Activated naive CD4-positive, alpha-beta T cell treated with anti-CD3 and anti-CD28 coated beads for 36 hours (primary cell): ENCODE measurements at regions not wholly inside any gene's neighbourhood (a gene's known extent, or its start where the extent isn't known, plus 50 kb on each side); places are given as distances from the start of the nearest gene placed in this dataset.

ENCODE experiments used
- CTCF ChIA-PET: fragments of 350-600 bp; sonication (Branson Sonifier 250); formaldehyde crosslinking; loops from one replicate; lab custom pipeline; 2021; ENCODE audit warnings: antibody characterized with exemption; lab: Charles Lee
- DNase-seq: peaks from one replicate; pipeline ENCODE4 v3.0.0-alpha.2; 2020
- H3K27ac Mint-ChIP-seq: one replicate; pipeline ENCODE4 v1.8.0; 2021; ENCODE audit warnings: mild to moderate bottlenecking, mixed read lengths
- H3K27me3 Mint-ChIP-seq: one replicate; pipeline ENCODE4 v1.8.0; 2021; ENCODE audit warnings: low read depth, mixed read lengths
- H3K36me3 Mint-ChIP-seq: one replicate; pipeline ENCODE4 v1.8.0; 2021; ENCODE audit warnings: low read depth, mixed read lengths
- H3K4me1 Mint-ChIP-seq: one replicate; pipeline ENCODE4 v1.8.0; 2021; ENCODE audit warnings: low read depth, mixed read lengths
- H3K4me3 Mint-ChIP-seq: one replicate; pipeline ENCODE4 v1.8.0; 2021; ENCODE audit warnings: mild to moderate bottlenecking, moderate library complexity, mixed read lengths
- H3K9me3 Mint-ChIP-seq: one replicate; pipeline ENCODE4 v1.8.0; 2021; ENCODE audit warnings: mixed read lengths
- intact Hi-C: fragments of 100-400 bp; cut with micrococcal nuclease; formaldehyde crosslinking; loops from one replicate; pipeline ENCODE4 v1.15.1; 2023

DNA sequence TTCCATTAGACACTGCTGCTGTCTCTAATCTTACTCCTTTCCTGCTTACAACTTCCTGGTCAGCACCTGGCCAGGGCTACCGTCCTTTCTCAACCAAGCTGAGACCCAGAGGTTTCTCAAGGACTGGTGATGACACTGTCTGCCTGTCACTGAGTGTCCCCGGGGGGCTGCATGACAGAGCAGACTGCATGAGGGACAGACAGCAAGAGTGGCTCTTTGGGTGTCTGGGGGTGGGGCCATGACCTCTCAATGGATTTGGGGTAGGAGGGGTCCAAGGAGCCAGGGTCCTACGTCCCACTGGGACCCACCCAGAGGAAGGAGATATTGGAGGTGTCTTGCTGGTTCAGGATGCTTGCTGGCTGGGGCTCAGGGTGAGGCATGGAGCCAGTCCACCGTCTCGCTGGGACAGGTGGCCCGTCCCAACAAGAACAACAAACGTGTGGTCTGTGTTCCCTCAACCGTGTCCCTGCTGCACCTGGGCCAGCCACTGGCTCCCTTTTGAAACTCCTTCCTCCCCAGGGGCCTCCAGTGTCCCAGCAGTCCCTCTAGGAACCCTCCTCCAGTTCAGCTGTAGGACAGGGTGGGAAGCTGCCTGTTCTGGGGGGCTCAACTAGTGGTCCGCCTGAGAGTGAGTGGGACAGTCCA lies 344.6 kb upstream of the AJAP1 start:
- H3K9me3 Mint-ChIP-seq = peaks cover 11% of the 10 kb centered on the region
- H3K27ac Mint-ChIP-seq = no peak overlapping the region
- H3K36me3 Mint-ChIP-seq = no peaks in the 10 kb centered on the region
- DNase-seq = no peak
- intact Hi-C loops = no loop called here
- H3K4me3 Mint-ChIP-seq = no peak overlapping the region
- CTCF ChIA-PET = no interaction called here
- H3K4me1 Mint-ChIP-seq = no peaks in the 10 kb centered on the region
- H3K27me3 Mint-ChIP-seq = peaks cover 11% of the 10 kb centered on the region

DNA sequence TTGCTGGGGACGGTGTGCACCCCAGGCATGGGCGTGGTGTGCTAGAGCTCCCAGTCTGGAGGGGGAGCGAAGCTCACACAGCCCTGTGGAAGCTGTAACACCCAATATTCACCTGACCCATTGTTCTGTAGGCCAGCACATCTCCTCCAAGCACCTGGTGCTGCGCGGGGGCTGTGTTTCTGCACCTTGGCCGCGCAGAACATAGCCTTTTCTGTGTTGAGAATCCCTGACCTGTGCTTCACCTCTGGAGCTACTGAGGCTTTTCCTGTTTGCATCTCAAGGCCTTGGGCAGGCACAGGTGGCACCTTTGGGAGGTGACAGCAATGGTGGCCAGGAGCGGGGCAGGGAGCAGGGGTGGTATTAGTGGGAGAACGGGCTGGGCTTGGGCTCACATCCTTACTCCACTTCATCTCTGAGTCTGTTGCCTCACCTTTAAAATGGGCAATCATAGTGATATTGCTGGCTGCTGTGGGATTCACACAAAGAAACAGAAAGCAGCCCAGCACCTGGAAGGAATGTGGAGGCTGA lies 343.9 kb upstream of the AJAP1 start:
- no peaks in the 10 kb centered on the region for H3K4me1 Mint-ChIP-seq
- H3K27me3 Mint-ChIP-seq = peaks cover 11% of the 10 kb centered on the region
- DNase-seq = no peak
- H3K9me3 Mint-ChIP-seq = peaks cover 15% of the 10 kb centered on the region
- H3K36me3 Mint-ChIP-seq = no peaks in the 10 kb centered on the region
- no peak overlapping the region for H3K4me3 Mint-ChIP-seq
- intact Hi-C loops = no loop called here
- CTCF ChIA-PET = no interaction called here
- no peak overlapping the region for H3K27ac Mint-ChIP-seq

DNA sequence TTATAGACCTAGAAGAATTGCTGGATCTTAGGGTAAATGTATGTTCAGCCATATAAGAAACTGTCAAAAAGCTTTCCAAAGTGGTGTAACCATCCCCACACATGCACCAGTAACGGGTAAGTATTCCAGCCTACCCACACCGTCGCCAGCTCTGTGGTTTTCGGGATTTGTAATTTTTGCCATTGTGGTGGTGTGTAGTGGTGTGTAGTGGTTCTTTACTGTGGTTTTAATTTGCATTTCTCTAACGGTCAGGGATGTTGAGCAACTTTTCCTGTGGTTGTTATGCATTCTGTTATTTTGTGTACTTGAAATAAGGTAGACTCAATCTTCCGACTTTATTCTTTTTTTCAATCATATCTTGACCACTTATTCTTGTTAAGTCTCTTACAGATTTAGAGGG lies 342.4 kb upstream of the AJAP1 start:
- intact Hi-C loops = no loop called here
- CTCF ChIA-PET = no interaction called here
- Mint-ChIP-seq H3K4me1 (no peaks in the 10 kb centered on the region), H3K4me3 (no peak overlapping the region), H3K27me3 (peaks cover 14% of the 10 kb centered on the region), H3K27ac (no peak overlapping the region), H3K36me3 (no peaks in the 10 kb centered on the region), H3K9me3 (peaks cover 15% of the 10 kb centered on the region)
- DNase-seq = no peak

DNA sequence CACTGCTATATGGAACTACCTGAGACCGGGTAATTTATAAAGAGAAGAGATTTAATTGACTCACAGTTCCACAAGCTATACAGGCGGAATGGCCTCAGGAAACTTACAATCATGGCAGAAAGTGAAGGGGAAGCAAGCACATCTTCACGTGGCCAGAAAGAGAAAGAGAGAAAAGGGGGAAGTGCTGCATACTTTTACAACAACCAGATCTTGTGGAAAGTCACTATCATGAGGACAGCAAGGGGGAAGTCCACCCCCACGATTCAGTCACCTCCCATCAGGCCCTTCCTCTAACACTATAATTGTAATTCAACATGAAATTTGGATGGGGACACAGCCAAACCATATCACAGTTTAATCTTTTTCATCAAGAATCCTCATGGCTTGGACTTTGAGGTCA lies 339.2 kb upstream of the AJAP1 start:
- Mint-ChIP-seq H3K4me1 (no peaks in the 10 kb centered on the region), H3K27me3 (peaks cover 17% of the 10 kb centered on the region), H3K4me3 (no peak overlapping the region), H3K9me3 (peaks cover 15% of the 10 kb centered on the region), H3K27ac (no peak overlapping the region), H3K36me3 (no peaks in the 10 kb centered on the region)
- no peak for DNase-seq
- CTCF ChIA-PET = interaction anchor here (0.6 kb wide), 1 partner anchor 25 kb away, joined by 3 read pairs; no protein-coding TSS in a partner anchor
- intact Hi-C loops = no loop called here

DNA sequence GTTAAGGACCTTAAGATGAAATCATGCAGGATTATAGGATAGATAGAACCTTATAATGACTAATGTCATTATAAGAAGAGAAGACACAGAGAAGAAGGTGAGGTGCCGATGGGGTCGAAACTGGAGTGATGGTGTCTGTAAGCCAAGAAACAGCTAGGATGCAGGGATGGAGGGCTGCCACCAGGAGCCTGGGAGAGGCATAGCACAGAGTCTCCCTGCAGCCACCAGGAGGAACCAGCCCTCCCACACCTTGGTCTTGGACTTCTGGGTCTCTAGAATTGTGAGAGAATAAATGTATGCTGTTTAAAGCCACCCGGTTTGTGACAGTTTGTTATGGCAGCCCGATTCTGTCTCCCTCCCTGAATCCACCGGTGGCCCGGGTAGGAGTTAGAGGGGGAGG lies 337.2 kb upstream of the AJAP1 start:
- H3K4me1 Mint-ChIP-seq = no peaks in the 10 kb centered on the region
- DNase-seq = no peak
- H3K27ac Mint-ChIP-seq = no peak overlapping the region
- H3K9me3 Mint-ChIP-seq = peaks cover 25% of the 10 kb centered on the region
- CTCF ChIA-PET = no interaction called here
- no peak overlapping the region for H3K4me3 Mint-ChIP-seq
- H3K27me3 Mint-ChIP-seq = peaks cover 13% of the 10 kb centered on the region
- intact Hi-C loops = no loop called here
- H3K36me3 Mint-ChIP-seq = no peaks in the 10 kb centered on the region

DNA sequence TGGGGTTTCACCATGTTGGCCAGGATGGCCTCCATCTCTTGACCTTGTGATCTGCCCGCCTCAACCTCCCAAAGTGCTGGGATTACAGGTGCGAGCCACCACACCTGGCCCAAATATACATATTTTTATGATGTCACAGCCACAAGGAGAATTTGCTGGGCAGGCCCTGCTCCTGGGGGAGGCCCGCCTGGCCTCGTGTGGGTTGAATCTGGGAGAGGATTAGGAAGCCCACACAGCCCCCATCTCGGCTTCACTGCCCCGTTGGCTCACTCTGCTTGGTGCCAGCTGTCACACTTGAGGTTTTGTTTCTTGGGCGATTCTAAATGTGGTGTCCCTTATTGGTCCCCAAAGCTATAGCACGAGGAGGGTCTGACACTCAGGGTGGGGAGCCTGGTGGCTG lies 335.7 kb upstream of the AJAP1 start:
- intact Hi-C loops = no loop called here
- no peak for DNase-seq
- H3K4me1 Mint-ChIP-seq = no peaks in the 10 kb centered on the region
- peaks cover 19% of the 10 kb centered on the region for H3K9me3 Mint-ChIP-seq
- H3K4me3 Mint-ChIP-seq = no peak overlapping the region
- no peaks in the 10 kb centered on the region for H3K36me3 Mint-ChIP-seq
- CTCF ChIA-PET = no interaction called here
- H3K27me3 Mint-ChIP-seq = peaks cover 9% of the 10 kb centered on the region
- H3K27ac Mint-ChIP-seq = no peak overlapping the region

DNA sequence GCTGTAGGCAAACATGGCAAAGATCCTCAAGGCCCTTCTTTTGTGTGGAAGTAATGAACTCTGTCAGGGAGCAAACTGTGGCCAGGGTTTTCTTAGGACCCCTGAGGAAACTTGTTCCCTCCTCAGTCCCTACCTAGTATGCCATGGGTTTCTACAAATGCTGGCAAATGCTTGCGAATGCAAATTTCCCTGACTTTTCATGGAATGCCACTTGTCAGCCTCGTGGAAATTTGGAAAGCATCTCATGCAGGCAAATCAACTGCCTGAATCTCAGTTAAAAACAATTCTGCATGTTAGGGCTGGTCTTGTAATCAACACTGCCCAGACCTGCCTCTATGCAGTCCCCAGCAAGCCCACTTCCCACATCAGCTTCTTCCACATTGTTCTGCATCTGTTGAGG lies 334.9 kb upstream of the AJAP1 start:
- Mint-ChIP-seq H3K4me3 (no peak overlapping the region), H3K9me3 (peaks cover 17% of the 10 kb centered on the region), H3K4me1 (no peaks in the 10 kb centered on the region), H3K27me3 (peaks cover 9% of the 10 kb centered on the region), H3K36me3 (no peaks in the 10 kb centered on the region), H3K27ac (no peak overlapping the region)
- DNase-seq = no peak
- CTCF ChIA-PET = no interaction called here
- intact Hi-C loops = no loop called here

DNA sequence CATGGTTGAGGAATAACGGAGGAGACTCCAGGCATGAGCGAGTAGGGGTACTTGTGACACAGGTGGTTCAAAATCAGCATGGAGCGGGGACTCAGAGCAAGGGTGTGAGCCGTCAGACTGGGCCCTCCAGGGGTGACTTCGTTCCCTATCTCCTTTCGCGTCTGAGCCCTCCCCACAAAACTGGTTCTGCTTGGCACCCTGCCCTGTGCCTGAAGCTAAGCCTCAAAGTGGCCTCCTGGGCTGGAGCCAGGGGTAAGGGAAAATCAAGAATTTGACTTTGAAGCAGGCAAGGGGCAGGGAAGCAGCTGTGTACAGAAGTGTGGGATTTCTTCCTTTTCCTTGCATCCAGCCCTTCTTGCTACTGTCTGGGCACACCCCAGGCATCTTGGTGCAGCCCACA lies 331.5 kb upstream of the AJAP1 start:
- no peak for DNase-seq
- Mint-ChIP-seq H3K36me3 (no peaks in the 10 kb centered on the region), H3K27me3 (peaks cover 8% of the 10 kb centered on the region), H3K27ac (no peak overlapping the region), H3K9me3 (peaks cover 10% of the 10 kb centered on the region), H3K4me3 (no peak overlapping the region), H3K4me1 (no peaks in the 10 kb centered on the region)
- intact Hi-C loops = no loop called here
- CTCF ChIA-PET = no interaction called here

DNA sequence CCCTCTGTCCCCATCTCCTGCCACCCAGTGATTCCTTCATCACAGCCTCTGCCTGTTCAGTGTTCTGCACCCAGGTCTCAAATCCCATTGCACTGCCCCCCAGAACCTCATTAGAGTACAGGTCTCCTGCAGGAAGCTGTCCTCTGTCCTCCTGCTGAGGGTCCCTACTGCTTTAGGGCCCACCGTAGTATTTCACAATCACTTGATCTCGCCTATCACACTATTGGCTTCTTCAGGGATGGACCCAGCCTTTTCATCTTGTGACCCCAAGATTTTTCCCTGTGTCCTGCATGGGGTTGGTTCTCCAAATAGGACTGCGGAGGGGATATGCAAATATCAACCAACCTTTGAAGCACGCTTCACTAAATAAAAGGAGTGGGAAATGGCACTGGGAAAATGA lies 331.1 kb upstream of the AJAP1 start:
- Mint-ChIP-seq H3K4me3 (no peak overlapping the region), H3K36me3 (no peaks in the 10 kb centered on the region), H3K27me3 (peaks cover 11% of the 10 kb centered on the region), H3K9me3 (peaks cover 10% of the 10 kb centered on the region), H3K4me1 (no peaks in the 10 kb centered on the region), H3K27ac (no peak overlapping the region)
- DNase-seq = no peak
- CTCF ChIA-PET = no interaction called here
- intact Hi-C loops = no loop called here

DNA sequence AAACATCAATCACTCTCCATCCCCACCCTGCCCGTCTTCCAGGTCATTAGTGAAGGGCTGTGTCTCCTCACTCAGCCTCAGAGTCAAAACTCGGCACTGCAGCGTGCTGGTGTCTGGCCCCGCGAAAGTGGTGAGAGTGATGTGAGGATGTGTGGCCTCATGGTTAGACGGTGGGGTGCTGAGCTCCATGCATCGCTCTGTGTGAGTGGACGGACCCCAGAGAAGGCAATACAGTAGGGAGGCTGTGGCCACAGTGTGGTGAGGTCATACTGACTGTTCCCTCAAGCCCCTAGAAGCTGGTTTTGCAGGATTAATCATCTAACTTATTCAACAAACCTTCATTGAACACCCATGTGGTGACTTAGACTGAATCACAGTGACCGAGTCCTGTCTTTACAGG lies 329.9 kb upstream of the AJAP1 start:
- no peak overlapping the region for H3K4me3 Mint-ChIP-seq
- peaks cover 10% of the 10 kb centered on the region for H3K9me3 Mint-ChIP-seq
- intact Hi-C loops = no loop called here
- CTCF ChIA-PET = no interaction called here
- no peaks in the 10 kb centered on the region for H3K36me3 Mint-ChIP-seq
- H3K4me1 Mint-ChIP-seq = no peaks in the 10 kb centered on the region
- H3K27ac Mint-ChIP-seq = no peak overlapping the region
- no peak for DNase-seq
- H3K27me3 Mint-ChIP-seq = peaks cover 10% of the 10 kb centered on the region

DNA sequence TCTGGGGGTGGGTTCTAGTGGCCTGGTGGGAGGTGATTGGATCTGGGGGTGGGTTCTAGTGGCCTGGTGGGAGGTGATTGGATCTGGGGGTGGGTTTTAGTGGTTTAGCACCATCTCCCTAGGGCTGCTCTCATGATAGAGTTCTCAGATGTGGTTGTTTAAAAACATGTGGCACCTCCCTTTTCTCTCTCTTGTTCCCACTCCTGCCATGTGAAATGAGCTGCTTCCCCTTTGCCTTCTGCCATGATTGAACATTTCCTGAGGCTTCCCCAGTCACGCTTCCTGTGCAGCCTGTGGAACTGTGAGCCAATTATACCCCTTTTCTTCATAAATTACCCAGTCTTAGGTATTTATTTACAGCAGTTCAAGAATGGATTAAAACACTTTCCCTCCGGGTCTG lies 327.3 kb upstream of the AJAP1 start:
- intact Hi-C loops = no loop called here
- Mint-ChIP-seq H3K27me3 (peaks cover 10% of the 10 kb centered on the region), H3K4me1 (no peaks in the 10 kb centered on the region), H3K4me3 (no peak overlapping the region), H3K27ac (no peak overlapping the region), H3K9me3 (no peaks in the 10 kb centered on the region), H3K36me3 (no peaks in the 10 kb centered on the region)
- CTCF ChIA-PET = no interaction called here
- no peak for DNase-seq

DNA sequence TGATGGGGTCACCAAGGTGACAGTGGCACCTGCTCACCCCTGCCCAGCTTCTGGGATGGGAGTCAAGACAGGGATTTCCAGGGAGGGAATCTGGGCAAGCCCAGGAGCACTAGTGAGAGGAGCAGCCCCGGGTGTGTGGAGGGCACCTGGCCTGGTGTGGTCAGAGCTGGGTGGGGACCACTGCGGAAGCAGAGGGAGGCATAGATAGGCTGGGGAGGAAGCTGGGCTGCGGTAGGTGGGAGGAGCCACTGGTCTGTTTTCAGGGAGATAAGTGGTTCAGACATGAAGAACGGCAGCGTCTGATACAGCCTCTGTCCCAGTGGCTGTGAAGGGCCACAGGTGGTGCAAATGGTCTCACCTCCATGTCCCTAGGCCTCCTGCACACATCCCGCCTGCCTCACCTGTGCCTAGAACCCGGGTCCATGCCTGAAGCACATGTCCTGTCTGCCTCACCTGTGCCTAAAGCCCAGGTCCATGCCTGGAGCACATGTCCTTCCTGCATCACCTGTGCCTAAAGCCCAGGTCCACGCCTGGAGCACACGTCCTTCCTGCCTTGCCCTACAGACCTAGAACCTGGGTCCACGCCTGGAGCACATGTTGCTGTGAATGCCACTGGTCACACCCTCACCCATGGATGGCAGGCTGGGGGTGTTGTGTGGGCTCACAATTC lies 325.9 kb upstream of the AJAP1 start:
- DNase-seq = no peak
- peaks cover 10% of the 10 kb centered on the region for H3K27me3 Mint-ChIP-seq
- peaks cover 2% of the 10 kb centered on the region for H3K9me3 Mint-ChIP-seq
- CTCF ChIA-PET = no interaction called here
- H3K27ac Mint-ChIP-seq = no peak overlapping the region
- intact Hi-C loops = no loop called here
- H3K4me1 Mint-ChIP-seq = no peaks in the 10 kb centered on the region
- no peaks in the 10 kb centered on the region for H3K36me3 Mint-ChIP-seq
- no peak overlapping the region for H3K4me3 Mint-ChIP-seq
